ENCODE measurements at regions not wholly inside any gene's neighbourhood (a gene's known extent, or its start where the extent isn't known, plus 50 kb on each side); places are given as distances from the start of the nearest gene placed in this dataset.

GRCh38 chr1:227428803-227429202 is 110.5 kb upstream of the CDC42BPA start:
- SMC1A ChIA-PET (ENCODE audit: uncharacterized antibody, unreplicated experiment), result no interaction called here
- Histone ChIP-seq H3K9me3 (replicated peaks; ENCODE audit: control insufficient read depth, insufficient read depth, low read length) (no peaks in the 10 kb centered on the region), H4K20me1 (ENCODE audit: control insufficient read depth, insufficient read depth) (no peaks in the 10 kb centered on the region), H3K9ac (ENCODE audit: control insufficient read depth, insufficient read depth, low read length) (no peak overlapping the region), H2AFZ (ENCODE audit: control insufficient read depth, low read depth, low read length) (no peak overlapping the region), H3K36me3 (ENCODE audit: control insufficient read depth in 2 of 2, insufficient read depth in 2 of 2, low read length in 1 of 2) (no peaks in the 10 kb centered on the region), H3K79me2 (ENCODE audit: control insufficient read depth, insufficient read depth, low read length) (no peaks in the 10 kb centered on the region), H3K27me3 (replicated peaks in 1 of 2; ENCODE audit: control insufficient read depth in 2 of 2, insufficient read depth in 2 of 2, low read length in 1 of 2) (no peaks in the 10 kb centered on the region), H3K4me3 (no peak overlapping the region), H3K27ac (ENCODE audit: control insufficient read depth, insufficient read depth) (no peak overlapping the region), H3K4me1 (ENCODE audit: control insufficient read depth, insufficient read depth, low read length) (no peaks in the 10 kb centered on the region), H3K4me2 (ENCODE audit: control insufficient read depth, insufficient read depth) (no peak overlapping the region)
- CTCF ChIA-PET, result no interaction called here
- ATAC-seq, result no peak
- DNase-seq (ENCODE audit: low read depth, low spot score), result no peak
- BruUV-seq (replicated peaks), result no TSS peak
- RAD21 ChIA-PET (ENCODE audit: unreplicated experiment), result no interaction called here
- in situ Hi-C loops (cut with MboI) (no loop called here), intact Hi-C loops (cut with micrococcal nuclease; ENCODE audit: unreplicated experiment) (no loop called here)
- FAIRE-seq, result no peak
- 14% methylated on average over 4 of the region's 4 CpGs for WGBS (ENCODE audit: insufficient coverage, insufficient replicate concordance, low lambda C conversion rate, missing lambda C conversion rate)
- POLR2A ChIA-PET, result no interaction called here
- no peak for TF ChIP-seq RELB (IDR thresholded peaks at IDR 0.05; ENCODE audit: low read depth)
- TF ChIP-seq TCF12 (IDR thresholded peaks at IDR 0.05; ENCODE audit: low read depth, low read length), result no peak
- TF ChIP-seq TAF1 (IDR thresholded peaks at IDR 0.05; ENCODE audit: borderline replicate concordance, low read depth, low read length), result no peak
- no peak for TF ChIP-seq RFX5 (IDR thresholded peaks at IDR 0.05; ENCODE audit: low read depth, low read length)
- TF ChIP-seq BCL3 (IDR thresholded peaks at IDR 0.05; ENCODE audit: borderline replicate concordance, insufficient read depth, low read depth, low read length, poor library complexity, severe bottlenecking), result no peak
- TF ChIP-seq ZBTB33 (IDR thresholded peaks at IDR 0.05), result no peak
- no peak for TF ChIP-seq PRDM15 (CRISPR knock-in tag; IDR thresholded peaks at IDR 0.05)
- no peak for TF ChIP-seq ZBTB11 (CRISPR knock-in tag; IDR thresholded peaks at IDR 0.05)
- no peak for TF ChIP-seq HDGF (IDR thresholded peaks at IDR 0.05)
- TF ChIP-seq SUZ12 (IDR thresholded peaks at IDR 0.05; ENCODE audit: unreplicated experiment), result no peak
- no peak for TF ChIP-seq ZNF207 (IDR thresholded peaks at IDR 0.05; ENCODE audit: borderline replicate concordance)
- no peak for TF ChIP-seq CBX5 (IDR thresholded peaks at IDR 0.05; ENCODE audit: low read depth)
- no peak for TF ChIP-seq SIX5 (IDR thresholded peaks at IDR 0.05; ENCODE audit: low read depth, low read length, severe bottlenecking)

All from GM12878 (cell line).